Stimulated activated naive B cell treated with anti-CD40 and anti-IgM and Interleukin-4, amounts not matched to agents 10 μg/mL and 1 μg/mL and 100 μg/mL, for 72 hours (primary cell): ENCODE measurements at regions not wholly inside any gene's neighbourhood (a gene's known extent, or its start where the extent isn't known, plus 50 kb on each side); places are given as distances from the start of the nearest gene placed in this dataset.

Experiments
- ATAC-seq, 2 donors: fragments of 150-1000 bp; cut with Tn5 transposase; replicated peaks; 2 replicates each; pipeline ENCODE4 v1.10.0; 2021; ENCODE audit warnings: moderate library complexity in 1 of 2
- DNase-seq: peaks from one replicate; pipeline ENCODE4 v3.0.0; 2021
- H3K27ac Mint-ChIP-seq: one replicate; pipeline ENCODE4 v1.8.0; 2022; ENCODE audit warnings: mild to moderate bottlenecking, mixed read lengths
- H3K27me3 Mint-ChIP-seq, 2 donors: one replicate each; pipeline ENCODE4 v1.8.0; 2022; ENCODE audit warnings: mixed read lengths in 2 of 2
- H3K36me3 Mint-ChIP-seq, 2 donors: one replicate each; pipeline ENCODE4 v1.8.0; 2022; ENCODE audit warnings: mixed read lengths in 2 of 2, mild to moderate bottlenecking in 1 of 2
- H3K4me1 Mint-ChIP-seq, 2 donors: one replicate each; pipeline ENCODE4 v1.8.0; 2022; ENCODE audit warnings: mixed read lengths in 2 of 2, mild to moderate bottlenecking in 1 of 2
- H3K4me3 Mint-ChIP-seq, 2 donors: one replicate each; pipeline ENCODE4 v1.8.0; 2022; ENCODE audit warnings: mild to moderate bottlenecking in 2 of 2, mixed read lengths in 2 of 2, moderate library complexity in 1 of 2
- H3K9me3 Mint-ChIP-seq, 2 donors: one replicate each; pipeline ENCODE4 v1.8.0; 2022; ENCODE audit warnings: mixed read lengths in 2 of 2, mild to moderate bottlenecking in 1 of 2

GRCh38 chr10:71131508-71132088, 80.8 kb upstream of the UNC5B start:
- H3K27ac Mint-ChIP-seq = no peak overlapping the region
- no peak for ATAC-seq
- peaks cover 15 to 43% of the 10 kb centered on the region in 2 donors for H3K27me3 Mint-ChIP-seq
- H3K4me1 Mint-ChIP-seq = no peaks in the 10 kb centered on the region
- DNase-seq = no peak
- no peaks in the 10 kb centered on the region for H3K9me3 Mint-ChIP-seq
- H3K36me3 Mint-ChIP-seq = no peaks in the 10 kb centered on the region
- H3K4me3 Mint-ChIP-seq = no peak overlapping the region

DNA sequence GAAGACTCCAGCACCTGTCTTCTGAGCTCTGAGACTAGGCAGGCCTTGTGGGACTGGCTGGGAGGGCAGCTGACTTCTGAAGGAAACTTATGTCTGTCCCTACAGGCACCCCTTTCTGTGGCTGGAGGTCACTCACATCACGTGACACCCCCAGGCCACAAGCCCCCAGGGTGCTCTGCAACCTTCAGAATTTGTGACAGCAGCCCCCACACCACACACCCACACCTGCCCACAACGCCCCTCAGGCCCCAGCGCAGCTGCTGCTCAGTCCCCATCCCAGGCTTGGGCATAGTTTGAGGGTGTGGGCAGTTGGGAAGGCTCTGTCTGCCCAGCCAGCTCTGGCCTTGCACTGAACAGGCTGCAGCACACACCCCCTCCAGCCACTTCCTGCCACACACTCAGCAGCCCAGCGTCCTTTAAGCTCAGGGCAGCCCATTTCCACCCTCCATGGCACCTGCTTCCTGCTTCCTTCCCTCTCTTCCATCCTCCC, 80.0 kb upstream of the UNC5B start:
- H3K36me3 Mint-ChIP-seq = no peaks in the 10 kb centered on the region
- H3K9me3 Mint-ChIP-seq = no peaks in the 10 kb centered on the region
- H3K4me3 Mint-ChIP-seq = no peak overlapping the region
- DNase-seq (no peak), ATAC-seq (no peak)
- no peaks in the 10 kb centered on the region for H3K4me1 Mint-ChIP-seq
- peaks cover 18 to 41% of the 10 kb centered on the region in 2 donors for H3K27me3 Mint-ChIP-seq
- H3K27ac Mint-ChIP-seq = no peak overlapping the region

GRCh38 chr10:71133710-71134686, 78.4 kb upstream of the UNC5B start:
- no peaks in the 10 kb centered on the region for H3K4me1 Mint-ChIP-seq
- peaks cover 21 to 40% of the 10 kb centered on the region in 2 donors for H3K27me3 Mint-ChIP-seq
- H3K27ac Mint-ChIP-seq = no peak overlapping the region
- H3K9me3 Mint-ChIP-seq = no peaks in the 10 kb centered on the region
- no peak for ATAC-seq
- H3K36me3 Mint-ChIP-seq = no peaks in the 10 kb centered on the region
- no peak overlapping the region for H3K4me3 Mint-ChIP-seq
- DNase-seq = no peak

GRCh38 chr10:71134732-71135211, 77.6 kb upstream of the UNC5B start:
- no peaks in the 10 kb centered on the region for H3K4me1 Mint-ChIP-seq
- no peak for DNase-seq
- H3K9me3 Mint-ChIP-seq = no peaks in the 10 kb centered on the region
- H3K27me3 Mint-ChIP-seq = peaks cover 21 to 44% of the 10 kb centered on the region in 2 donors
- no peak overlapping the region for H3K27ac Mint-ChIP-seq
- ATAC-seq = no peak
- no peaks in the 10 kb centered on the region for H3K36me3 Mint-ChIP-seq
- H3K4me3 Mint-ChIP-seq = no peak overlapping the region

GRCh38 chr10:71135236-71135635, 77.1 kb upstream of the UNC5B start:
- peaks cover 21 to 44% of the 10 kb centered on the region in 2 donors for H3K27me3 Mint-ChIP-seq

GRCh38 chr10:71136036-71136721, 76.2 kb upstream of the UNC5B start:
- no peaks in the 10 kb centered on the region for H3K9me3 Mint-ChIP-seq
- no peaks in the 10 kb centered on the region for H3K36me3 Mint-ChIP-seq
- no peak overlapping the region for H3K27ac Mint-ChIP-seq
- no peak for DNase-seq
- H3K27me3 Mint-ChIP-seq = peaks cover 21 to 38% of the 10 kb centered on the region in 2 donors
- H3K4me1 Mint-ChIP-seq = no peaks in the 10 kb centered on the region
- no peak overlapping the region for H3K4me3 Mint-ChIP-seq
- ATAC-seq = no peak

More at GRCh38 chr10:71135236-71135635, 77.1 kb upstream of the UNC5B start:
- H3K4me3 Mint-ChIP-seq = no peak overlapping the region
- H3K27ac Mint-ChIP-seq = no peak overlapping the region
- no peaks in the 10 kb centered on the region for H3K36me3 Mint-ChIP-seq
- no peaks in the 10 kb centered on the region for H3K4me1 Mint-ChIP-seq
- no peaks in the 10 kb centered on the region for H3K9me3 Mint-ChIP-seq
- DNase-seq (no peak), ATAC-seq (no peak)

- Mint-ChIP-seq H3K27ac (no peak overlapping the region), H3K4me1 (no peaks in the 10 kb centered on the region), H3K9me3 (no peaks in the 10 kb centered on the region), H3K36me3 (no peaks in the 10 kb centered on the region), H3K4me3 (no peak overlapping the region), H3K27me3 (peaks cover 19 to 24% of the 10 kb centered on the region in 2 donors)
- no peak for DNase-seq
- no peak for ATAC-seq
Observed at GRCh38 chr10:71137701-71138100, 74.7 kb upstream of the UNC5B start.

DNA sequence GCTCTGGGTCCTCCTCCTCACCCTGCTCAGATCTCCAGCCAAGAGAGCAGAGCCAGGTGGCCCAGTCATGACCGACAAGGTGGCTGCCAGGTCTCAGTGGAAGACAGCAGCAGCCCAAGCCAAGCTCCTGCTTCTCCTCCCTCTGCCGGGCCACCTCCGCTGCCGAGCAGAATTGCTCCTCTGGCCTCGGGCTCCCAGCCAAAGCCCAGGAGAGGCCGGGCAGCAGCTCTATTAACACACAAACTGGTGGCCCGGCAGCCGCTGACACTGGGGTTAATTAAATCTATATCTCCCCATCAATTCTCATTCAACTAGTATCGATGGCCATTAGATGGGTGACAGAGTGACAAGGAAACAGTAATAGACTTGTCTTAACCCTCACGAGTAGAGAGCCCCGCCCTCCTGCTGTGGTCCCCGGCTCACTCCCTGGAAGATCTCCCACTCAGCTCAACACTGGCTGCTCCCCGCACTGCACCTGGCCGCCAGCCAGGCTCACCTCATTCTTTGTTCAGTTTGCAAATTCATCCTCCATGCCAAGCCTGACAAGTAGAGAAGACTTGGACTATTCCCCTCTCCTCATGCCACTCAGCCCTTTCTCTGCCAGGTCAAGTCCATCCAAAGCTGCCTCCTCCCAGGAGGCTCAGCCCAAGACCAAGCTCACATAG, 74.1 kb upstream of the UNC5B start:
- Mint-ChIP-seq H3K4me1 (no peaks in the 10 kb centered on the region), H3K27me3 (peaks cover 14 to 21% of the 10 kb centered on the region in 2 donors), H3K9me3 (no peaks in the 10 kb centered on the region), H3K27ac (no peak overlapping the region), H3K4me3 (no peak overlapping the region), H3K36me3 (no peaks in the 10 kb centered on the region)
- DNase-seq (no peak), ATAC-seq (no peak)

GRCh38 chr10:71141528-71141927, 70.8 kb upstream of the UNC5B start:
- Mint-ChIP-seq H3K27me3 (peaks cover 6 to 8% of the 10 kb centered on the region in 2 donors), H3K27ac (no peak overlapping the region), H3K4me1 (no peaks in the 10 kb centered on the region), H3K9me3 (no peaks in the 10 kb centered on the region), H3K36me3 (no peaks in the 10 kb centered on the region), H3K4me3 (no peak overlapping the region)
- no peak for ATAC-seq
- no peak for DNase-seq

DNA sequence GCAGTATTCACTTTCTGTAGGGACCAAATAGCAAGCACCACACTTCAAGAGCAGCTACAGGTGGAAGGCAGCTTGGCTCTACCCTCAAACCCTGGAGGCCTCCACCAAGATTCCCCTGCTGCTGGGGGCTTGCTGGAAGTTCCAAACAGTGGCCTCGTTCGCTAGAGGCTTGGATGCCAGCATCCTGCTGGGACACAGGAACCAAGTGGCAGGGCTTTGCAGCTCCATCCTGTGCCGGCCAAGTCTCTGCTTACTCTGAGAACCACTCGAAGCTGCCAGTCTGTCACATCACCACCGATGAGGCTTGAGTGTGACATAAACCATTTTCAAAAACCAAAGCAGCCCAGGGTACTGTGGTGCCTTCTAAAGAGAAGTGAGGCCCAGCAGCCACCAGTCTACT, 69.2 kb upstream of the UNC5B start:
- H3K36me3 Mint-ChIP-seq = no peaks in the 10 kb centered on the region
- H3K4me3 Mint-ChIP-seq = no peak overlapping the region
- H3K4me1 Mint-ChIP-seq = no peaks in the 10 kb centered on the region
- H3K9me3 Mint-ChIP-seq = no peaks in the 10 kb centered on the region
- peaks cover 0 to 8% of the 10 kb centered on the region in 2 donors for H3K27me3 Mint-ChIP-seq
- no peak overlapping the region for H3K27ac Mint-ChIP-seq
- ATAC-seq = no peak
- no peak for DNase-seq

DNA sequence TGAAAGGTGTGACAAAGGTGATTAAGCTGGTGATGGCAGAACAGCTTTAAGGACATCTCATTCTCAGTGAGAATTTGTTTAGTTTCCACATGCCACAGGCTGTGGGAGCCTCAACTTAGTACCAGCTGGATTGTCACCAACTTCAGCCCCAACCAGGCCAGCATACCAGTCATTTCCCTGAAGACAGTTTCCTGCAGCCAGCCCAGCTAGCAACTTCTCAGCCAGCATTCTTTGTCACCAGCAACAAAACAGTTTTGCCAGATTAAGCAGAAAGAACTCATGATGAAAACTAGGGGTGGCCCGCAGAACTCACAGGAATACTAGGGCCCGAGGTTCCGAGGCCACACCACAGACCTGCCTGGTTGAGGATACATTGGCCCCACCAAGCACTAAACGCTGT, 68.8 kb upstream of the UNC5B start:
- Mint-ChIP-seq H3K27ac (no peak overlapping the region), H3K4me1 (no peaks in the 10 kb centered on the region), H3K36me3 (no peaks in the 10 kb centered on the region), H3K4me3 (no peak overlapping the region), H3K9me3 (no peaks in the 10 kb centered on the region), H3K27me3 (peaks cover 0 to 5% of the 10 kb centered on the region in 2 donors)
- DNase-seq (no peak), ATAC-seq (no peak)

DNA sequence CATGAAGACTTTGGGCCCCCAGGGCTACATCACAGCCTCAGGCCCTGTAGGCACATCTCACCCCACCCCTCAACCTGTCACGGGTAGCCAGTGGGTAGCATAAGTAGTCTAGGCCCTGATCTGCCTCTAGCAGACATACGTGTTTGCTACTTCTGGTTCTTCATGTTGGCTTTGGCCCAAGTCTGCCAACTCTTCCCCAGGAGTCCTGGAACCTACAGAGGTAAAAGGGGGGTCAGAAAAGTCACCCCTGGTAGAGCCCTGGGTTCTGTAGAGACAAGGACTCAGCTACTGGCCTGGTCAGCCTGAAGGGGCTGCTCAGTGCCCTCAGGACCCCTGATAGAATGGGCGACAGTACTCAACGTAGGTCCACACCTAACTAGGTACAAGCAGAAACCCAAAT, 67.5 kb upstream of the UNC5B start:
- H3K27ac Mint-ChIP-seq = no peak overlapping the region
- DNase-seq (no peak), ATAC-seq (no peak)
- no peaks in the 10 kb centered on the region for H3K36me3 Mint-ChIP-seq
- H3K27me3 Mint-ChIP-seq = no peaks in the 10 kb centered on the region
- no peaks in the 10 kb centered on the region for H3K4me1 Mint-ChIP-seq
- no peak overlapping the region for H3K4me3 Mint-ChIP-seq
- no peaks in the 10 kb centered on the region for H3K9me3 Mint-ChIP-seq

DNA sequence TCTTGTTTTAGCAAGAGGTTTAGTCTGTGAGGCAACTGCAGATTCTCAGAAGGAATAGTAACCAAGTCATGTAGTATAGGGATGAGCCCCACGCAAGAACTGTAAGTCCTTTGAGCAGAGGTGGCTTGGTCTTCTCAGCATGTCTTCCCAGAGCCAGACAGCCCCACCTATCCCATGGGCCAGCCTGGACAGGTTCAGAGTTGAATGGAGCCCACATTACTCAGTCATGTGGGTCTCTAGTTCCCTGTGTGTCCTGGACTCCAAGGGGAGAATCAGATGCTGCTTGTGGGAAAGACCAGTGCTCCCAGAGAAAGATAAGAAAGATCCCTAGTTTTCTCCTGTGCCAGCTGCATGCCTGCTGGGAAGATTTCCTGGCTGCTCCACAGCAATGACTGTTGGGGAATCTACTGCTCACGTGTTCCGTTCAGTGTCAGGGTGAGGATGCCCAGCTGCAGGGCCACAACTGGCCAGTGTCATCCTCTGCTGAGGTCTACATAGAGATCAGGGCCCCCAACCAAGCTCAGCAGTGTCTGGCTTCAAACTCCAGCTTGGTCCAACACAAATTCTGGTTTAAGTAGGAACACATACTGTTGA, 66.9 kb upstream of the UNC5B start:
- Mint-ChIP-seq H3K36me3 (no peaks in the 10 kb centered on the region), H3K27ac (no peak overlapping the region), H3K4me3 (no peak overlapping the region), H3K4me1 (no peaks in the 10 kb centered on the region), H3K27me3 (no peaks in the 10 kb centered on the region), H3K9me3 (no peaks in the 10 kb centered on the region)
- ATAC-seq (no peak), DNase-seq (no peak)

- Mint-ChIP-seq H3K27ac (no peak overlapping the region), H3K27me3 (no peaks in the 10 kb centered on the region), H3K9me3 (no peaks in the 10 kb centered on the region), H3K4me1 (no peaks in the 10 kb centered on the region), H3K4me3 (no peak overlapping the region), H3K36me3 (no peaks in the 10 kb centered on the region)
- no peak for ATAC-seq
- no peak for DNase-seq
Observed at GRCh38 chr10:71150796-71151195, 61.6 kb upstream of the UNC5B start.
